GM12878 (cell line): ENCODE measurements at regions not wholly inside any gene's neighbourhood (a gene's known extent, or its start where the extent isn't known, plus 50 kb on each side); places are given as distances from the start of the nearest gene placed in this dataset.
A peak's percentile ranks its signal among the peaks of the same experiment; 100 is the strongest.

Experiments
- BACH1 ChIP-seq: fragments of 450-650 bp; IDR thresholded peaks from 2 replicates; pipeline ENCODE4 v1.6.1; 2017; ENCODE audit warnings: mild to moderate bottlenecking, borderline replicate concordance
- CHD1 ChIP-seq: IDR thresholded peaks from 2 replicates; pipeline ENCODE4 v1.6.1; 2012; ENCODE audit warnings: low read depth, low read length, improper control_type of control experiment
- EZH2 ChIP-seq: IDR thresholded peaks from 2 replicates; pipeline ENCODE4 v1.6.1; 2012; ENCODE audit warnings: low read depth, mild to moderate bottlenecking, control low read depth, inconsistent platforms, low read length, borderline replicate concordance; ENCODE audit not compliant: control insufficient read depth
- FOXK2 ChIP-seq: fragments of 450-650 bp; IDR thresholded peaks from 2 replicates; pipeline ENCODE4 v1.6.1; 2017; ENCODE audit warnings: mild to moderate bottlenecking, moderate library complexity
- HCFC1 ChIP-seq: fragments of 150-350 bp; IDR thresholded peaks from 2 replicates; pipeline ENCODE4 v1.6.1; 2014; ENCODE audit warnings: low read length
- IKZF1 ChIP-seq: fragments of 450-650 bp; conservative IDR thresholded peaks from 2 replicates; pipeline ENCODE4 v1.6.1; 2017; ENCODE audit warnings: antibody characterized with exemption, mild to moderate bottlenecking
- JUND ChIP-seq: IDR thresholded peaks from 2 replicates; pipeline ENCODE4 v1.6.1; 2012; ENCODE audit warnings: low read depth, mild to moderate bottlenecking, low read length, improper control_type of control experiment, moderate library complexity
- LARP7 ChIP-seq: fragments of 450-650 bp; IDR thresholded peaks from 2 replicates; pipeline ENCODE4 v1.6.1; 2017; ENCODE audit warnings: mild to moderate bottlenecking
- PAX5 ChIP-seq: IDR thresholded peaks from 2 replicates; pipeline ENCODE4 v1.6.1; 2011; ENCODE audit warnings: low read depth, low read length, borderline replicate concordance
- RCOR1 ChIP-seq: conservative IDR thresholded peaks from 2 replicates; pipeline ENCODE4 v1.6.1; 2012; ENCODE audit warnings: low read depth, low read length, improper control_type of control experiment
- RELA ChIP-seq: fragments of 450-650 bp; IDR thresholded peaks from 2 replicates; pipeline ENCODE4 v1.8.0; 2014; ENCODE audit warnings: borderline replicate concordance; ENCODE audit not compliant: partially characterized antibody
- SREBF1 ChIP-seq: IDR thresholded peaks from 2 replicates; pipeline ENCODE4 v1.6.1; 2012; ENCODE audit warnings: mild to moderate bottlenecking, low read length
- SUZ12 ChIP-seq: fragments of 200-600 bp; sonication (generic); IDR thresholded peaks from one replicate; pipeline ENCODE4 v1.6.1; 2018; ENCODE audit warnings: antibody characterized with exemption, mild to moderate bottlenecking; ENCODE audit not compliant: unreplicated experiment
- ZNF274 ChIP-seq: IDR thresholded peaks from one replicate; pipeline ENCODE4 v1.8.0; 2011; ENCODE audit not compliant: insufficient read length, insufficient read depth
- TF ChIP-seq, protein P1 (sequence below), 3 experiments: IDR thresholded peaks in 2 of 3; conservative IDR thresholded peaks in 1 of 3; 2 replicates each; pipeline ENCODE4 v1.5.1; 2011; ENCODE audit warnings: low read depth in 3 of 3, low read length in 3 of 3, mild to moderate bottlenecking in 3 of 3, control low read depth in 2 of 3, moderate library complexity in 2 of 3, inconsistent platforms in 1 of 3, mixed read lengths in 1 of 3; ENCODE audit not compliant: control insufficient read depth in 2 of 3, insufficient read depth in 1 of 3; ENCODE audit errors: extremely low read depth in 1 of 3
- TF ChIP-seq, protein P2 (sequence below): fragments of 450-650 bp; IDR thresholded peaks from 2 replicates; pipeline ENCODE4 v1.6.1; 2017; ENCODE audit warnings: low read depth, mild to moderate bottlenecking, moderate library complexity
- TF ChIP-seq, protein P3 (sequence below): fragments of 450-650 bp; IDR thresholded peaks from 2 replicates; pipeline ENCODE4 v1.6.1; 2017; ENCODE audit warnings: mild to moderate bottlenecking, moderate library complexity
- TF ChIP-seq, protein P4 (sequence below): IDR thresholded peaks from 2 replicates; pipeline ENCODE4 v1.6.1; 2012; ENCODE audit warnings: low read length, inconsistent platforms
- TF ChIP-seq, protein P5 (sequence below): fragments of 450-650 bp; conservative IDR thresholded peaks from 2 replicates; pipeline ENCODE4 v1.6.1; 2017; ENCODE audit warnings: mild to moderate bottlenecking, moderate library complexity

DNA sequence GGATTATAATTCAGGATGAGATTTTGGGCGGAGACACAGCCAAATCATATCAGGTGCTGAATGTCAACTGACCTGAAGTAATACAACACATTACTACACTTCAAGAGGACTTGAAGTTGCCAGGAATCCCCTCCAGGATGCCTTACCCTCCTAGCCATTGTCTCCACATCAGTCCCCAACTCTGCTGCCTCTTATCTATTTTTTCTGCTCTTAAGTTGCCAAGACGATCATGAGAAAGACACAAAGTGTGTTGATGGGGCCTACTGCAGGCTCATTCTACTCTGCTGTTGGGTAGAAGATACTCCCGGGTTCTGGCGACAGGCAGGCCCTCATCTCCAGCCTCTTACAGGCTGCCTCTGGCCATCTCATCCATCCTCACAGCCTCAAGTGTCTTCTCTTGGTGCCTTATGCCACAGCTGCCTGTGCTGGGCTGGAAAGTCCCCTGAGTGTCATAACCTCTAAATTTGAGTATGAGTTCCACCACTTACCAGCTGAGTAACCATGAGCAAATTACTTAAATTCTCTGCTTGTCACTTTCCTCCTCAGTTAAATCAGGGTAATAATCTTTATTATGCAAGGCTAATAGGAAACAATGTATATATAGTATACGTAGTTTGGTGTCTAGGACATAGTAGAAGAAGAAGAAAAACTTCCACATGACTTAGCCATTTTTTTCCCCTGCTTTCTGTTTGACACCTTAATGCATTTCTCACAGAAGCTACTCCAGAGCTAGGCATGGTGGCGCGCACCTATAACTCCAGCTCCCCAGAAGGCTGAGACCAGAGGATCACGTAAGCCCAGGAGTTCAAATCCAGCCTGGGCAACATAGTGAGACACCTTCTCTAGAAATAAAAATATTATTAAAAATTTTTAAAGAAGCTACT lies 73.0 kb upstream of the SNX2 start (continued):
- TF ChIP-seq BACH1: no peak
- no peak for TF ChIP-seq HCFC1
- TF ChIP-seq, protein P1, sequence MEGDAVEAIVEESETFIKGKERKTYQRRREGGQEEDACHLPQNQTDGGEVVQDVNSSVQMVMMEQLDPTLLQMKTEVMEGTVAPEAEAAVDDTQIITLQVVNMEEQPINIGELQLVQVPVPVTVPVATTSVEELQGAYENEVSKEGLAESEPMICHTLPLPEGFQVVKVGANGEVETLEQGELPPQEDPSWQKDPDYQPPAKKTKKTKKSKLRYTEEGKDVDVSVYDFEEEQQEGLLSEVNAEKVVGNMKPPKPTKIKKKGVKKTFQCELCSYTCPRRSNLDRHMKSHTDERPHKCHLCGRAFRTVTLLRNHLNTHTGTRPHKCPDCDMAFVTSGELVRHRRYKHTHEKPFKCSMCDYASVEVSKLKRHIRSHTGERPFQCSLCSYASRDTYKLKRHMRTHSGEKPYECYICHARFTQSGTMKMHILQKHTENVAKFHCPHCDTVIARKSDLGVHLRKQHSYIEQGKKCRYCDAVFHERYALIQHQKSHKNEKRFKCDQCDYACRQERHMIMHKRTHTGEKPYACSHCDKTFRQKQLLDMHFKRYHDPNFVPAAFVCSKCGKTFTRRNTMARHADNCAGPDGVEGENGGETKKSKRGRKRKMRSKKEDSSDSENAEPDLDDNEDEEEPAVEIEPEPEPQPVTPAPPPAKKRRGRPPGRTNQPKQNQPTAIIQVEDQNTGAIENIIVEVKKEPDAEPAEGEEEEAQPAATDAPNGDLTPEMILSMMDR (IDR thresholded peaks at IDR 0.05 in 2 of 3, conservative IDR thresholded peaks at IDR 0.05 in 1 of 3; ENCODE audit: control insufficient read depth in 2 of 3, extremely low read depth in 1 of 3, insufficient read depth in 1 of 3, low read depth in 3 of 3, low read length in 3 of 3): no peak
- TF ChIP-seq, protein P2, sequence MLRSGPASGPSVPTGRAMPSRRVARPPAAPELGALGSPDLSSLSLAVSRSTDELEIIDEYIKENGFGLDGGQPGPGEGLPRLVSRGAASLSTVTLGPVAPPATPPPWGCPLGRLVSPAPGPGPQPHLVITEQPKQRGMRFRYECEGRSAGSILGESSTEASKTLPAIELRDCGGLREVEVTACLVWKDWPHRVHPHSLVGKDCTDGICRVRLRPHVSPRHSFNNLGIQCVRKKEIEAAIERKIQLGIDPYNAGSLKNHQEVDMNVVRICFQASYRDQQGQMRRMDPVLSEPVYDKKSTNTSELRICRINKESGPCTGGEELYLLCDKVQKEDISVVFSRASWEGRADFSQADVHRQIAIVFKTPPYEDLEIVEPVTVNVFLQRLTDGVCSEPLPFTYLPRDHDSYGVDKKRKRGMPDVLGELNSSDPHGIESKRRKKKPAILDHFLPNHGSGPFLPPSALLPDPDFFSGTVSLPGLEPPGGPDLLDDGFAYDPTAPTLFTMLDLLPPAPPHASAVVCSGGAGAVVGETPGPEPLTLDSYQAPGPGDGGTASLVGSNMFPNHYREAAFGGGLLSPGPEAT: peak; percentile 90
- TF ChIP-seq, protein P3, sequence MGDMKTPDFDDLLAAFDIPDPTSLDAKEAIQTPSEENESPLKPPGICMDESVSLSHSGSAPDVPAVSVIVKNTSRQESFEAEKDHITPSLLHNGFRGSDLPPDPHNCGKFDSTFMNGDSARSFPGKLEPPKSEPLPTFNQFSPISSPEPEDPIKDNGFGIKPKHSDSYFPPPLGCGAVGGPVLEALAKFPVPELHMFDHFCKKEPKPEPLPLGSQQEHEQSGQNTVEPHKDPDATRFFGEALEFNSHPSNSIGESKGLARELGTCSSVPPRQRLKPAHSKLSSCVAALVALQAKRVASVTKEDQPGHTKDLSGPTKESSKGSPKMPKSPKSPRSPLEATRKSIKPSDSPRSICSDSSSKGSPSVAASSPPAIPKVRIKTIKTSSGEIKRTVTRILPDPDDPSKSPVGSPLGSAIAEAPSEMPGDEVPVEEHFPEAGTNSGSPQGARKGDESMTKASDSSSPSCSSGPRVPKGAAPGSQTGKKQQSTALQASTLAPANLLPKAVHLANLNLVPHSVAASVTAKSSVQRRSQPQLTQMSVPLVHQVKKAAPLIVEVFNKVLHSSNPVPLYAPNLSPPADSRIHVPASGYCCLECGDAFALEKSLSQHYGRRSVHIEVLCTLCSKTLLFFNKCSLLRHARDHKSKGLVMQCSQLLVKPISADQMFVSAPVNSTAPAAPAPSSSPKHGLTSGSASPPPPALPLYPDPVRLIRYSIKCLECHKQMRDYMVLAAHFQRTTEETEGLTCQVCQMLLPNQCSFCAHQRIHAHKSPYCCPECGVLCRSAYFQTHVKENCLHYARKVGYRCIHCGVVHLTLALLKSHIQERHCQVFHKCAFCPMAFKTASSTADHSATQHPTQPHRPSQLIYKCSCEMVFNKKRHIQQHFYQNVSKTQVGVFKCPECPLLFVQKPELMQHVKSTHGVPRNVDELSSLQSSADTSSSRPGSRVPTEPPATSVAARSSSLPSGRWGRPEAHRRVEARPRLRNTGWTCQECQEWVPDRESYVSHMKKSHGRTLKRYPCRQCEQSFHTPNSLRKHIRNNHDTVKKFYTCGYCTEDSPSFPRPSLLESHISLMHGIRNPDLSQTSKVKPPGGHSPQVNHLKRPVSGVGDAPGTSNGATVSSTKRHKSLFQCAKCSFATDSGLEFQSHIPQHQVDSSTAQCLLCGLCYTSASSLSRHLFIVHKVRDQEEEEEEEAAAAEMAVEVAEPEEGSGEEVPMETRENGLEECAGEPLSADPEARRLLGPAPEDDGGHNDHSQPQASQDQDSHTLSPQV: no peak
- TF ChIP-seq CHD1: no peak
- no peak for TF ChIP-seq JUND
- TF ChIP-seq SREBF1: no peak
- TF ChIP-seq RCOR1: 0 out of 2 replicates have a peak, but pooled peaks have one; percentile 51
- no peak for TF ChIP-seq FOXK2
- TF ChIP-seq PAX5: peak; percentile 68; the same call in 1 of the 2 replicates
- no peak for TF ChIP-seq EZH2
- peak; percentile 94 for TF ChIP-seq RELA
- TF ChIP-seq, protein P4, sequence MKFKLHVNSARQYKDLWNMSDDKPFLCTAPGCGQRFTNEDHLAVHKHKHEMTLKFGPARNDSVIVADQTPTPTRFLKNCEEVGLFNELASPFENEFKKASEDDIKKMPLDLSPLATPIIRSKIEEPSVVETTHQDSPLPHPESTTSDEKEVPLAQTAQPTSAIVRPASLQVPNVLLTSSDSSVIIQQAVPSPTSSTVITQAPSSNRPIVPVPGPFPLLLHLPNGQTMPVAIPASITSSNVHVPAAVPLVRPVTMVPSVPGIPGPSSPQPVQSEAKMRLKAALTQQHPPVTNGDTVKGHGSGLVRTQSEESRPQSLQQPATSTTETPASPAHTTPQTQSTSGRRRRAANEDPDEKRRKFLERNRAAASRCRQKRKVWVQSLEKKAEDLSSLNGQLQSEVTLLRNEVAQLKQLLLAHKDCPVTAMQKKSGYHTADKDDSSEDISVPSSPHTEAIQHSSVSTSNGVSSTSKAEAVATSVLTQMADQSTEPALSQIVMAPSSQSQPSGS: peak; percentile 64; the same call in 1 of the 2 replicates
- TF ChIP-seq IKZF1: peak; percentile 47
- TF ChIP-seq ZNF274: no peak
- TF ChIP-seq LARP7: no peak
- no peak for TF ChIP-seq SUZ12
- TF ChIP-seq, protein P5, sequence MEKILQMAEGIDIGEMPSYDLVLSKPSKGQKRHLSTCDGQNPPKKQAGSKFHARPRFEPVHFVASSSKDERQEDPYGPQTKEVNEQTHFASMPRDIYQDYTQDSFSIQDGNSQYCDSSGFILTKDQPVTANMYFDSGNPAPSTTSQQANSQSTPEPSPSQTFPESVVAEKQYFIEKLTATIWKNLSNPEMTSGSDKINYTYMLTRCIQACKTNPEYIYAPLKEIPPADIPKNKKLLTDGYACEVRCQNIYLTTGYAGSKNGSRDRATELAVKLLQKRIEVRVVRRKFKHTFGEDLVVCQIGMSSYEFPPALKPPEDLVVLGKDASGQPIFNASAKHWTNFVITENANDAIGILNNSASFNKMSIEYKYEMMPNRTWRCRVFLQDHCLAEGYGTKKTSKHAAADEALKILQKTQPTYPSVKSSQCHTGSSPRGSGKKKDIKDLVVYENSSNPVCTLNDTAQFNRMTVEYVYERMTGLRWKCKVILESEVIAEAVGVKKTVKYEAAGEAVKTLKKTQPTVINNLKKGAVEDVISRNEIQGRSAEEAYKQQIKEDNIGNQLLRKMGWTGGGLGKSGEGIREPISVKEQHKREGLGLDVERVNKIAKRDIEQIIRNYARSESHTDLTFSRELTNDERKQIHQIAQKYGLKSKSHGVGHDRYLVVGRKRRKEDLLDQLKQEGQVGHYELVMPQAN: no peak
